ENCODE measurements at regions not wholly inside any gene's neighbourhood (a gene's known extent, or its start where the extent isn't known, plus 50 kb on each side); places are given as distances from the start of the nearest gene placed in this dataset.

GRCh38 chr3:157713101-157713500 lies 209.9 kb upstream of the VEPH1 start:
- TF ChIP-seq CEBPB (IDR thresholded peaks at IDR 0.05) (no peak), TCF12 (IDR thresholded peaks at IDR 0.05; ENCODE audit: low read depth) (no peak), ZBTB7A (IDR thresholded peaks at IDR 0.05; ENCODE audit: low read depth) (no peak), EGR1 (IDR thresholded peaks at IDR 0.05) (no peak), EP300 (IDR thresholded peaks at IDR 0.05; ENCODE audit: borderline replicate concordance) (no peak), USF1 (IDR thresholded peaks at IDR 0.05) (no peak), TEAD4 (IDR thresholded peaks at IDR 0.05) (no peak), FOXM1 (IDR thresholded peaks at IDR 0.05; ENCODE audit: borderline replicate concordance, low read depth) (no peak), NFIC (IDR thresholded peaks at IDR 0.05) (no peak), MAX (IDR thresholded peaks at IDR 0.05) (no peak), RAD21 (IDR thresholded peaks at IDR 0.05; ENCODE audit: low read depth) (no peak), CREB1 (IDR thresholded peaks at IDR 0.05; ENCODE audit: low read depth) (no peak), TAF1 (IDR thresholded peaks at IDR 0.05; ENCODE audit: low read depth) (no peak), YY1 (IDR thresholded peaks at IDR 0.05; ENCODE audit: low read depth) (no peak), REST (IDR thresholded peaks at IDR 0.05; ENCODE audit: low read depth) (no peak)

GRCh38 chr3:157705258-157705657 lies 202.0 kb upstream of the VEPH1 start:
- TF ChIP-seq TEAD4 (IDR thresholded peaks at IDR 0.05) (no peak), RAD21 (IDR thresholded peaks at IDR 0.05; ENCODE audit: low read depth) (no peak), NFIC (IDR thresholded peaks at IDR 0.05) (no peak), FOXM1 (IDR thresholded peaks at IDR 0.05; ENCODE audit: borderline replicate concordance, low read depth) (no peak), YY1 (IDR thresholded peaks at IDR 0.05; ENCODE audit: low read depth) (no peak), CEBPB (IDR thresholded peaks at IDR 0.05) (no peak), REST (IDR thresholded peaks at IDR 0.05; ENCODE audit: low read depth) (no peak), USF1 (IDR thresholded peaks at IDR 0.05) (no peak), EGR1 (IDR thresholded peaks at IDR 0.05) (no peak), EP300 (IDR thresholded peaks at IDR 0.05; ENCODE audit: borderline replicate concordance) (no peak), MAX (IDR thresholded peaks at IDR 0.05) (no peak), ZBTB7A (IDR thresholded peaks at IDR 0.05; ENCODE audit: low read depth) (no peak)

GRCh38 chr3:157700405-157700804 lies 197.2 kb upstream of the VEPH1 start:
- no peak for TF ChIP-seq TCF12 (IDR thresholded peaks at IDR 0.05; ENCODE audit: low read depth)
- no peak for TF ChIP-seq FOXM1 (IDR thresholded peaks at IDR 0.05; ENCODE audit: borderline replicate concordance, low read depth)
- no peak for TF ChIP-seq EGR1 (IDR thresholded peaks at IDR 0.05)
- TF ChIP-seq EP300 (IDR thresholded peaks at IDR 0.05; ENCODE audit: borderline replicate concordance): no peak
- TF ChIP-seq YY1 (IDR thresholded peaks at IDR 0.05; ENCODE audit: low read depth): no peak
- no peak for TF ChIP-seq USF1 (IDR thresholded peaks at IDR 0.05)
- TF ChIP-seq CEBPB (IDR thresholded peaks at IDR 0.05): no peak
- no peak for TF ChIP-seq CREB1 (IDR thresholded peaks at IDR 0.05; ENCODE audit: low read depth)
- TF ChIP-seq NFIC (IDR thresholded peaks at IDR 0.05): no peak
- TF ChIP-seq RAD21 (IDR thresholded peaks at IDR 0.05; ENCODE audit: low read depth): no peak
- TF ChIP-seq MAX (IDR thresholded peaks at IDR 0.05): no peak
- TF ChIP-seq TAF1 (IDR thresholded peaks at IDR 0.05; ENCODE audit: low read depth): no peak
- no peak for TF ChIP-seq TEAD4 (IDR thresholded peaks at IDR 0.05)
- TF ChIP-seq REST (IDR thresholded peaks at IDR 0.05; ENCODE audit: low read depth): no peak
- no peak for TF ChIP-seq ZBTB7A (IDR thresholded peaks at IDR 0.05; ENCODE audit: low read depth)

GRCh38 chr3:157695586-157695985 lies 192.4 kb upstream of the VEPH1 start:
- TF ChIP-seq FOXM1 (IDR thresholded peaks at IDR 0.05; ENCODE audit: borderline replicate concordance, low read depth) (no peak), NFIC (IDR thresholded peaks at IDR 0.05) (no peak), REST (IDR thresholded peaks at IDR 0.05; ENCODE audit: low read depth) (no peak), USF1 (IDR thresholded peaks at IDR 0.05) (no peak), TCF12 (IDR thresholded peaks at IDR 0.05; ENCODE audit: low read depth) (no peak)
